ENCODE measurements at regions not wholly inside any gene's neighbourhood (a gene's known extent, or its start where the extent isn't known, plus 50 kb on each side); places are given as distances from the start of the nearest gene placed in this dataset.

DNA sequence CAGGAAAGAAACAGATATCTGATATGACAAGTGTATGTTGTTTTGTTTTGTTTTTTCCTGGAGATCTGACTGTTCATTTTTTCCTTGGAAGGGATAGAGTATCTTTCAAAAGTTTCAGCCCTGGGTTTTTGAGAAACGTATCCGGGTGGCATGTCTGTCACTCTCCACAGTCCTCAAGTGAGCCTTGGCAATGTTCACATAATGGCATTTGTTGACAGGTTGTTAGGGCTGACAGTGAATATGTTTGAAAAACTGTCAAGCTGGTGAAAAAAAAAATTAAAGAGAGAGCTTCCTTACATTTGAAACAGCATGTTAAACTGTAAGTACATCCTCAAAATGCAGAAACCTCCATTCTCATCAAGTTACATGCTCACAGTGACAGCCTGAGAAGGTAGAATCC is 113.0 kb upstream of the DYNLRB2 start:
- TF ChIP-seq POLR2A (IDR thresholded peaks at IDR 0.05) = no peak
- TF ChIP-seq, protein P1, sequence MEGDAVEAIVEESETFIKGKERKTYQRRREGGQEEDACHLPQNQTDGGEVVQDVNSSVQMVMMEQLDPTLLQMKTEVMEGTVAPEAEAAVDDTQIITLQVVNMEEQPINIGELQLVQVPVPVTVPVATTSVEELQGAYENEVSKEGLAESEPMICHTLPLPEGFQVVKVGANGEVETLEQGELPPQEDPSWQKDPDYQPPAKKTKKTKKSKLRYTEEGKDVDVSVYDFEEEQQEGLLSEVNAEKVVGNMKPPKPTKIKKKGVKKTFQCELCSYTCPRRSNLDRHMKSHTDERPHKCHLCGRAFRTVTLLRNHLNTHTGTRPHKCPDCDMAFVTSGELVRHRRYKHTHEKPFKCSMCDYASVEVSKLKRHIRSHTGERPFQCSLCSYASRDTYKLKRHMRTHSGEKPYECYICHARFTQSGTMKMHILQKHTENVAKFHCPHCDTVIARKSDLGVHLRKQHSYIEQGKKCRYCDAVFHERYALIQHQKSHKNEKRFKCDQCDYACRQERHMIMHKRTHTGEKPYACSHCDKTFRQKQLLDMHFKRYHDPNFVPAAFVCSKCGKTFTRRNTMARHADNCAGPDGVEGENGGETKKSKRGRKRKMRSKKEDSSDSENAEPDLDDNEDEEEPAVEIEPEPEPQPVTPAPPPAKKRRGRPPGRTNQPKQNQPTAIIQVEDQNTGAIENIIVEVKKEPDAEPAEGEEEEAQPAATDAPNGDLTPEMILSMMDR (IDR thresholded peaks at IDR 0.05) = no peak
